Activated CD8-positive, alpha-beta memory T cell treated with anti-CD3 and anti-CD28 coated beads for 48 hours (primary cell): ENCODE measurements at regions not wholly inside any gene's neighbourhood (a gene's known extent, or its start where the extent isn't known, plus 50 kb on each side); places are given as distances from the start of the nearest gene placed in this dataset.

Source experiments
- DNase-seq, 3 experiments: peaks; one replicate each; pipeline ENCODE4 v3.0.0-alpha.2; 2020; ENCODE audit warnings: low read depth in 2 of 3, low spot score in 2 of 3

DNA sequence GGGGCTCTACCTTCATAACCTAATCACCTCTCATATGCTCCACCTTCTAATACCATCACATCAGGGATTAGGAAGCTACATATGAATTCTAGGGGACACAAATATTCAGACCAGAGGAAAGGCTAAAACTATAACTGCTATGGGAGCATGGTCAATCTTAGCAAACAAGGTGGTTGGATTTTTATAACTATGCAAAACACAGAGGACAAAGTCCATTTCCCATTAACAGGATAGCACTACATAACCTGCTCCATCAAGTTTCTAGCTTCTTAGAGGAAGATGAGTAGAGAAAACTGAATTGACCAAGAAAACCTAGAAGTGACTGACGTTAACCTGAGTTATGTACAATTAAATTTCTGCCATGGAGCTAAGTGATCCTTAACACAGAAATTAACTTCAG, 398.6 kb downstream of the TBL1XR1 start:
- no peak for DNase-seq

DNA sequence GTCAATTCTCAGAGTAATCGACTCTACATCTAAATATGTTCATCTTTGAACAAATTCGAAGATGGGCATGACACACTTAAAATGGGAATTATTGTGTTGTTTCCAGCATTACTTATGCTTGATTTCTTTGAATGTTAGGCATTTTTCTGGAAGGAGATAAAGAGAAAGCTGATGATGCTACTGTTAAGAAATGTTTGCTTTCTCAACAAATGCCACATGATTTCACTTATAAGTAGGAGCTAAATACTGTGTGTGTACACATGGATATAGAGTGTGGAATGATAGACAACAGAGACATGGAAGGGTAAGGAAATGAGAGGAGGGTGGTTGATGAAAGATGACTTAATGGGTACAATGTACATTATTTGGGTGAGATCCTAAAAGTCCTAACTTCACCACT, 400.9 kb downstream of the TBL1XR1 start:
- DNase-seq = no peak

DNA sequence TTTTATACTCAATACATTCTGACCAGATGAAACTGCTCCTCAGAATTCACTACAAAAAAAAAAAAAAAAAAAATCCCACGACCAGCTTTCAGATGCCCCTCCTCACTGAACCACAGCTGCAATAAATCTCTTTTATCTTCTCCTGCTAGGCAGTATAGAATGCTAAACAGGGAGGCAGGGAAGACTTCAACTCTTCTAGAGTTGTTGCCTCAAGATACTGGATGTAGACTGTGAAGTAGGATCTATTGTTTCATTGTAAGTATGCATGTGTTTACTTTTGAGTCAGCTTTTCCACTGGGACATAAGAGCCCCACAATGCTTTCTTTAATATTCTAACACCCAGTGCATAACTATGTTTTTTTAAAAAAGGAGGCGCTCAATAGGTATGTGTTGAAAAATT, 401.4 kb downstream of the TBL1XR1 start:
- DNase-seq = no peak

DNA sequence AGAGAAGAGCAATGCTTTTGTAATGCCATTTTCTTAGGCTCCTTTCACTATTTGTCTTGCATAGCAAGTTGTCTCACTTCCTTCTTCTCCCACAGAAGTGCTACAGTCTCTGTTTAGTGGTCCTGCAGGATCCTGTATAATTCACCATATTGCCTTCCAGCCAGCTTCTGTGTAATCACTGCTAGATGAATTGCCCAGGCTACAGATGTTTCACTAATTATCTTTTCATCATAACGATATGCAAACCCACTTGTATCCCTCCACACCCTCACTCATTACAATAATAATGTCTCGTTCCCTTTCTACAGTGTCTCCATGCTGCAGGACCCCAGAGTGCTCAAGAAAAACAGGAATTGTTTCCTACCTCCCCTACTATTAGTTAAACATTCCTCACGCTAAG, 402.9 kb downstream of the TBL1XR1 start:
- DNase-seq = no peak

DNA sequence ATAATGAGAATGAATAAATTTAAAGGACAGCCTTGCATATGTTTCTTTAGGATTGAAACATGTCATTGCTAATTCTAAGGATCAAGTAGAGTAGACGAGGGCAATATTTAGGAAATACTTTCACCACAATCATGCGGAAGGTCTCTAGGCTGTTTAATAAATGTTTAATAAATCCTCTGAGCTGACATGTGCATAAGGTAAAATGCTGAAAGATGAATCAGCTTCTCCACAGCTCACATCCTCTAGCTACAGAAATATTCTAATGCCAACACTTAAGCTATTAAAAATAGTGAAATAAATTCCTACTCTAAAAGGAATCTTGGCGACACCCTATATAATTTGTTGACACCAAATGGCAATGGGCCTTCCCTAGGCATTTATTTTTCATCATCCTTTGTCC, 407.3 kb downstream of the TBL1XR1 start:
- no peak for DNase-seq

DNA sequence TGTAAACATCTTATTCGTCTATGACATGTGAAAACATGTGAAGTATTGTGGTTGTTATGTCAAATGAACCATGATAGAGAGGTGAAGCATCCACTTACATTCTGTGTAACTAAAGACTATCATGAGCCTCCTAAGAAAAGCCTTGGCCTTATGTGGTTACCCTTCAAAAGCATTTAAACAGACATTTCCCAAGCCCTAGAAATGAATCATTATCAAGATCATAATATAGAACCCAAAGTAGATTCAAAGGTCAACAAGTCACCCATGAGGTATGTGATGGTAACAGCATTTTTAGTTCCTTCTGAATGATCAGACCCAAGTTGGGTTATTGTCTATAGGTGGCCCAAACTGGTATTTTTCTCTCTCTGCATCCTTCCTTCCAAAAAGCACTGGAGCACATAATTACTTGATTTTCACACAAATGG, 408.0 kb downstream of the TBL1XR1 start:
- DNase-seq = no peak

DNA sequence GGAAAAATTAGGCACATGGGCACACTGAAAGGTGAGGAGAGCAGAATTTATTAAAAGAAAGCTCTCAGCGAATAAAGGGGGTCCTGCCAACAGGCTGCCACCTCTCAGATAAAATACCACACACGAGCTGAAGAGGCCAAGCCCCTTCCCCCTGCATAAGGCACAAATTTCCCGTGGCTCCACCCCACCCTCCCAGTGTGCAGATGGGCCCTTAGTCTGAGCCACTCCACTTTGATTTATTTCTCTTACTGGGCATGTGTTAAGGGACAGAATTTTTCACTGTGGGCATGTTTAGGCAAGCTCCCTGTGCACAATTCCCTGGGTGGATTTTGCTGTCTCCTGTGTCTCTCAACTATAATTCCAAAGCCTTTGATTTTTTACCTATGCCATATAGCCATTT, 409.8 kb downstream of the TBL1XR1 start:
- no peak for DNase-seq

DNA sequence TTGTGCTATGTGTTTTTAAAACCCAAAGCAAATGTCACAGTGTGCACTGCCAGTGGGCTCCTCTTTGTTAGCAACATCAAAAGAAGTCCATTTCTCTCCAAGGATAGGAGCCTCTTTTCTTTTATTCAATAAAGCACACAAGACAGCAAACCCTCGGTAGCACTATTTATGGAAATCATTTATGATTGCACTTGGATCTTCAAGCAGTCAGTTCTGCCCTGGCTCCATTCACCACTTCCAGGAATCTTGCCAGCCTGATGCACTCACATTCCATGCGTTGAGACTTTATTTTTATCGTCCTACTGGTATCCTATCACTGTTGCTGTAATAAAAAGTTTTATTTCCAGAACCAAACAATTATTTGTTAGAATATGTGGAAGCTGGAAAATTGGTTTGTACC, 412.1 kb downstream of the TBL1XR1 start:
- DNase-seq = no peak

DNA sequence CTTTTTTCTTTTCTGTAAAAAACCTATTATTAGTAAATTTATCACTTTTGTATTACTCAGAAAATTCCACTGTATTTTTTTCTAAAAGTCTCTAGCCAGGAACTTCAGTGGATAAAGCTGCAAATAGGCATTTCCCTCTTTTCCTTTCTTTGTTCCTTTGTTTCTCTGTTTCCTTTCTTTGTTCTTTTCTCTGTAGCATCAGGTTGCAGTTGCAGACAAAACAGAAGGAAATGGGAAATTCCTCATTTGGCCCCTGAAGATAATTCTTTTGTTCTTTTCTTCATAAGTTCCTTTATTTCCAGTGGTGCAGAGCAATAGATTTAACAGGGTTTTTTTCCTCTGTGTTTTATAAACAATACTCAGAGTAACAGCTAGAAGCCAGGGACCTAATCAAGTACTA, 416.5 kb downstream of the TBL1XR1 start:
- DNase-seq = no peak

DNA sequence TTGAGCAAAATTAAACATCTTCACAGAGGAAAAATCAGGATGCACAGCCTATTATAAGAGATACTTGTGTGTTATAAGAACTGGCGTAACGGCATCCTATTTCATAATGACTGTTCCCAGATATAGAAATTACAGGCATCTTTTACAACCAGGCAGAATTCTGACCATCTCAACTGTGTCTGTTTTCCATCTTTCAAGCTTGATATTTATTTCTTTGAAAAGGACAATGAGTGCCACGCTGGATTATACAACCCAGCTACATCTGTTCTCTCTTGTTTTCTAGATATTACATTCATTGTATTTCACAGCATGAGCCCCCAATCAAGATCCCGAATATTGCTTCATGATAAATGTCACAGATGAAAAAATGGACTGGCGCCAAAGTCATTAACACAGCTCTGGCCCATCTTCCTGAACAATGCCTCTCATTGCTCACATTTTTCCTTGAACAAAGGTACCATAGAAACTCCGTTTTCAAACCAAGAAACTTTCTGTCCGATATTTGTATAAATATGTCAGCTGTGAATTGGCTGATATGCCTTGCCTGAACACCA, 420.6 kb downstream of the TBL1XR1 start:
- DNase-seq = no peak

DNA sequence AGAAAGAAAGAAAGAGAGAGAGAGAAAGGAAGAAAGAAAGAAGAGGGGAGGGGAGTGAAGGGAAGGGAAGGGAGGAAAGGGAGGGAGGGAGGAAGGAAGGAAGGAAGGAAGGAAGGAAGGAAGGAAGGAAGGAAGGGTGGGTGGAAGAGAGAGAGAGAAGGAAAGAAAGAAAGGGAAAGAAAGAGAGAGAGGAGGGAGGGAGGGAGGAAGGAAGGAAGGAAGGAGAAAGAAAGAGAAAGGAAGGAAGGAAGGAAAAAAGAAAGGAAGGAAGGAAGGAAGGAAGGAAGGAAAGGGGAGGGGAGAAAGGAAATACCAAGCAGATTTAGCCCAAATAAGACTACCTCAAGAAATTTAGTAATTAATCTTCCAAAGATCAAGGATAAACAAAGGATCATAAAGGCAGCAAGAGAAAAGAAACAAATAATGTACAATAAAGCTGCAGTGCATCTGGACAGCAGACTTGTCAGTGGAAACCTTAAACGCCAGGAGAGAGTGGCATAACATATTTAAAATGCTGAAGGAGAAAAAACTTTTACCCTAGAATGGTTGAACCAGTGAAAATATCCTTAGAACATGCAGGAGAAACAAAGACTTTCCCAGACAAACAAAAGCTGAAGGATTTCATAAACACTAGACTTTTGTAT, 427.6 kb downstream of the TBL1XR1 start:
- no peak for DNase-seq

DNA sequence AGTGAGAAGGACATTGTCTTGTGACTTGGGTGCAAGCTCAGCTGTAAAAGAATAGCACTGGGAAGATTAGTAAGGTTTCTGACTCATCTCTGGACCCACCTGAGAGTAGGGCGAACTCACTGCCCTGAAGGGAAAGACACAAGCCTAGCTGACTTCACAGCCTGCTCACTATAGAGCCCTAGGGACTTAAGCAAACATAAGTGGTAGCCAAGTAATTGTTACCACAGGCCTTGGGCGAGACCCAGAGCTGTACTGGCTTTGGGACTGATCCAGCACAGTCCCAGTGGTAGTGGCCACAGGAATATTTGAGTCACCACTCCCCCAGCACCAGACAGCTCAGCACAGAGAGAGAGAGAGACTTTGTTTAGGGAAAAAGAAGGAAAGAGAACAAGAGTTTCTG, 429.9 kb downstream of the TBL1XR1 start:
- no peak for DNase-seq

DNA sequence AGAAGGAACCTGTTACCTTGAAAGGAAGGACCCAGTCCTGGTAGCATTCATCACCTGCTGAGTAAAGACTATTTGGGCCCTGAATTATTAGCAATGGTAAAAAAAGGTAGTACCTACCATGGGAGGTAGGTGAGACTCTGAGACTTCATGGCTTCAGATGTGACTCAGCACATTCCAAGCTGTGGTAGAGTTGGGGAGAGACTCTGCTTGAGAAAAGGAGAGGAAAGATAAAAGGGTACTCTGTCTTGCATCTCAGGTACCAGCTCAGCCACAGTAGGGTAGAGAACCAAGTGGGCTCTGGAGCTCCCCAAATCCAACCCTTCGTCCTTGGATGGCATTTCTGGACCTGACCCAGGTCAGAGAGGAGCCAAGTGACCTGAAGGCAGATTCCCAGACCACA, 430.4 kb downstream of the TBL1XR1 start:
- no peak for DNase-seq

DNA sequence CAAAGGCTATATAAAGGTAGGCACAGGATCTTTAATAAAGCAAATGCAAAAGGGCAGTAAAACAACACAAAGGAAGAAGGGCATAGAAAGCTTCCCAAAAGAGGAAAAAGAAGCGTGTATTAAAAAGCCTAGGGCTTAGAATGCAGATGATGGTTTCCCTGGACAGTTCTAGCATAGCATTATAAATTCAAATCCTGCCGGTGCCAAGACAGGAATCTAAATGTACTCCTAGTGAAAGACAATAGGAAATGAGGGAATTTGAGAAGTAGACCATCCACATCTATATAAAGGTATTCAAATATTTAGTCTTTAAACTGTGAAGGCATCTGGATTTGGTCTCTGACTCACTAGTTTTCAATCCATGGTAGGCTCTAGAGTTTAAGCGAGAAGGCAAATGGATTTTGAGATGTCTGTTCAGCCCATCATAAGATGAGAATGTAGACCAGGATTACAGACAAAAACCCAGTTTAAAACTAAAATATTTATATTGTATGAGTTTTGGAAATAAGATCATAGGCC, 431.8 kb downstream of the TBL1XR1 start:
- no peak for DNase-seq

DNA sequence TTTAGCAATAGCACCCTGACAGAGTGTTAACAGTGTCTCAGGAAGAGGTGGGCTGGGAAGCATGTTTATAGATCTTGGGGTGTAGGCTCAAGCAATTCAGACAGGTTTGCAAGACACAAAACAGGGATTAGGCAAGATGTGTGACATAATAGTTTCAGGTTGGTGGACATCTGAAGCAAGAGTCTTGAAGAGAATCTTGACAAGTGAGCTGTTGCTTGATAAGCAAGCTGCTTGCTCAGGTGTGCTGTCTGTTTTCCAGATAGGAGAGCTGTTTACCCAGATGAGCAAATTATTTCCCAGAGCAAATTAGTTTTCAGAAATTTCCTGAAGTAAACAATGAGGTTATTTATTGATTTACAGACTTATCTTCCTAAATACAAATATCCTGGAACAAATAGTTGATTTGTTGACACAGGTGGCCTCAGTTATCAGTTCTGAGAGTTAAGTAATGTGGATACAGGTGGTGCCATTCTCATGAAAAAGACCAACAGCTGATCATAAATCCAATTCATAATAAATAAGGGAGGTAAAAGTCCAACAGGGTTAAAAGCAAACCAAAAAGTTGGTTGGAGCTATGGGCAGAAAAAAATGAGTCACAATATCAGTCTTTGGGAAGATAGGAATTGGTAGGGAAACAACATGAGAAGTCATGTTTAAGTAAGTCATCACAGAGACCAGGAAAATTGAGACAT, 437.3 kb downstream of the TBL1XR1 start:
- DNase-seq = no peak

DNA sequence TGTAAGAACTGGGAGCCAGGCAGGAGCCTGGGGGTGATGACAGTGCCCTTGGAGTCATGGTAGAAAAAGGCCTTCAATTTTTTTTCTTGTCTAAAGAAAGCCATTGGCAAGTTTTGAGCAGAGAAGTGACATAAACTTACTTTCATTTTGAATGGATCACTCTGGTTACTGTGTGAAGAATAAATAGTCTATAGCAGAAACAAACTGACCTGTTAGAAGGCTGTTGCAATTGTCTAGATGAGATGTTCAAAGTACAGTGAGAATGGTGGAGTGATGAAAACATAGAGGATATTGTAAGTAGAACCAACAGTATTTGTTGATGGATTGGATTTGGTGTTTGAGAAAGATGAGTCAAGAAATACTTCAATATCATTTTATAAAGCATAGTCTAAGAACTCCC, 439.9 kb downstream of the TBL1XR1 start:
- DNase-seq = no peak

DNA sequence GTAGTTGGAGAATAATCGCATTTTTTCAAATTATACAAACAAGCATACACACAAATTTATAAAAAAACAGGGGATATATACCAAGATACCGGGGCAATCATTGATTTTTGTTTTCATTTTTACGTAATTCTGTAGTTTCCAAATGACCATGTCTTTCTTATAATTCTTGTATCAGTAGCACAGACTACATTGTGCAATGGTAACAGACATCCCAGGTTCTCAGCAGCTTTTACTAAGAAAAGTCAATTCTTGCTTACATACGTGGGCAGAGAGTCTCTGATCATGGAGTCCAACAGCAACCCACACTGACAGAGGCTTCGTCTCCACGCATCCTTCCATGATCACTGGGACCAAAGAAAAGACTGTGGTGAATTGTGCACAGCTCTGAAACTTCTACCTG, 441.3 kb downstream of the TBL1XR1 start:
- DNase-seq = no peak

DNA sequence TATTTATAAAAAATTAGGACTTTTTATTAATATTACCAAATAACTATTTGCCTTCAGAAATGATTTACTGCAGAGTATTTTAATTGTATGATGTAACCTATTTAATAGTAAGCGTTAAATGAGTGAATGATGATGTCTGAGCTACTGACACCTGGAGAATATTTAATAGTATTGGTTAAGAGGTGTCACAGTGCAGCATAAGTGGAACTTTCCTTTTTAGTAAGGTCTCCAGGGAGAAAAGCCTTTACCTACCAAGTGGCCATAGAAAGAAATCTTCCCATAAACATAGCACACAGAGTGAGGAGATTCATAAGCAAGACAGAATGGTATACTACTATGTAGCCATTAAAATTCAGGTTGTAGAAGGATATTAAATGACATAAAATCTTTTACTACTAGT, 441.7 kb downstream of the TBL1XR1 start:
- DNase-seq = no peak

DNA sequence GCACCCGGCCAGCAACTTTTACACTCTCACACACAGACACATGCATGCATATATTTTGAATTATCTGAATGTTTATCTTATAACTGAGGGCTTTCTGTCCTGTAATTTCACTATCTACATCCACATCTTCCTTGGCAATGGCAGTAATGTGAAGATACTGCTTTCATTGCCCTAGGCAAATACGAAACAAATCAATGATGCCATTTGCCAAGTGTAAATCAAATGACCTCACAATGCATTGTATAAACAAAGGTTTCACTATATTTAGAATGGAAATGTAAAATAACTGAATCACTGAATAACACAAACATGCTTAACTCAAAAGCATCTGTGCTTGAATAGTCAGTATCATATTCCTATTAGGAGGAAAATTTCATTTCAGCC, 455.6 kb downstream of the TBL1XR1 start:
- no peak for DNase-seq

DNA sequence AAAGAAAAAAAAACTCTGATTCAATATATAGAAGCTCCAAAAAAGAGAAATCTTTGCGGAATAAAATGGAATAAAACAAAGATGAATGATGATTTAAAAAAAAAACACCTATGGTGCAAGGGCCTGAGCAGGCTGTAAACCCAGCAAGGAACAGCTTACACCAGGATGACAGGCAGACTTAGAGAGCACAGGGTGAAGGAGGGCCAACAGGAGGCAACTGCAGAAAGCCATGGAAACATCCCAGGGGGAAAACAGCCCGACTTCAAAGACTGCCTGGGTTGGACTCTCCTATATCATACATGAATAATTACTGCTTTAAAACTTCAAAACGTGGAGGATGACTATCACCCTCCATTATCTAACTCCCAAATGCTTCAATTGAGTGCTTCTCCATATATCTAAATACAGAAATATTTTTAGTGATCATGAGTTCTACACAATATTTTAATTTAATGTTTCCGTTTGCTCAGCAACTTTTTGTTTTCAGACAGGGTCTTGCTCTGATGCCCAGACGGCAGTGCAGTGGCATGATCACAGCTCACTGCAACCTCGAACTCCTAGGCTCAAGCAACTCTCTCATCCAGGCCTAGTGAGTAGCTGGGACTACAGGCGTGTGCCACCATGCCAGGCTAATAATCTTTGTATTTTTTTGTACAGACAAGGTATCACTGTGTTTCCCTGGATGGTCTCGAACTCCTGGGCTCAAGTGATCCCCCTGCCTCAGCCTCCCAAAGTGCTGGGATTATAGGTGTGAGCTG, 456.2 kb downstream of the TBL1XR1 start:
- DNase-seq = no peak

DNA sequence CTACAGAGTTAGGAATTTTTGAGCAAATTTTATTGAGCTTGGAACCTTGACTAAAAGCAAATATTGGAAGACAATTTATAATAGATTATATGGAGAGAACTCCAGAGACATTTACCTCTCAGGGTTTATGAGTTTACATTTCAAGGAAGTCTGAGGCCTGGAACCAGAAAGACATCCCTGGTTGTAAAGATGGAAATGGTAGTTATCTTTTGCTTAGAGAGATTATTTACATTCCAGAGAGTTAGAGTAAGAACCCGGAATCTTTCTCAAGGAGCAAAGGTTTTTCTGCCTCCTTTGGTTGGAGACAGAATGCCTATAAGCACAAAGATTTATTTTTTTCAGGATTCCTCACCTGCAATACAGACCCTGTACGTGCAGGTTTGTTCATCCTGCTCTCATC, 458.1 kb downstream of the TBL1XR1 start:
- DNase-seq = no peak
